ENCODE measurements at regions not wholly inside any gene's neighbourhood (a gene's known extent, or its start where the extent isn't known, plus 50 kb on each side); places are given as distances from the start of the nearest gene placed in this dataset.

- Histone ChIP-seq H3K27me3 (ENCODE audit: control insufficient read depth in 1 of 2, insufficient read depth in 2 of 2, low read length in 2 of 2) (no peaks in the 10 kb centered on the region), H3K9me3 (ENCODE audit: control insufficient read depth in 2 of 2, insufficient read depth in 1 of 2, low read depth in 1 of 2, low read length in 1 of 2) (peaks cover 0 to 2% of the 10 kb centered on the region in 2 donors), H3K4me3 (ENCODE audit: low read depth in 1 of 2, low read length in 2 of 2) (no peak overlapping the region), H3K36me3 (ENCODE audit: control insufficient read depth in 2 of 2, insufficient read depth in 2 of 2, low read length in 1 of 2) (no peaks in the 10 kb centered on the region), H3K27ac (ENCODE audit: low read depth in 2 of 2, low read length in 1 of 2) (no peak overlapping the region), H3K4me1 (ENCODE audit: control insufficient read depth in 2 of 2, insufficient read depth in 2 of 2, low read length in 1 of 2) (peaks cover under 1 to 2% of the 10 kb centered on the region in 2 donors)
- WGBS, 2 donors = 65 to 76% methylated on average over 4 of the region's 4 CpGs
Measured at GRCh38 chr13:34411894-34412293, 530.2 kb upstream of the NBEA start.

DNA sequence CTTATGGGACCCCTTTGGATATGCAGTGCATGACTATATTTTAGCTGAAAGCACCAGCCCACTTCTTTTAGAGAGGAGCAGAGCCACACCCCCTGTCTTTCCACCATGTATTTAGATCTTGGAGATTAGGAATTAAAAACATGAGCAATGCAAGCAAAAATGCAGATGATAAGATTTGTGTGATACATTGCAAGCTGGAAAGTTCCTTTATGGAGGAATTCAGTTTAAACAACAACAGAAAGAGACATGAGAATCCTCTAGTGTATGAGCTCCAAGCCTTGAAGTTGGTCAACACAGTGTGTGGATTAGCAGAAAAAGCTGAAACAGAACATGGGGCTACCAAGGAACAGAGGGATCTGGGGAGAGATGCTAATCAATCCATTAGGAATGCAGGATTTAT is 529.8 kb upstream of the NBEA start:
- no peak overlapping the region for H3K27ac ChIP-seq (ENCODE audit: low read depth in 2 of 2, low read length in 1 of 2)
- no peaks in the 10 kb centered on the region for H3K27me3 ChIP-seq (ENCODE audit: control insufficient read depth in 1 of 2, insufficient read depth in 2 of 2, low read length in 2 of 2)
- peaks cover 0 to 2% of the 10 kb centered on the region in 2 donors for H3K9me3 ChIP-seq (ENCODE audit: control insufficient read depth in 2 of 2, insufficient read depth in 1 of 2, low read depth in 1 of 2, low read length in 1 of 2)
- H3K36me3 ChIP-seq (ENCODE audit: control insufficient read depth in 2 of 2, insufficient read depth in 2 of 2, low read length in 1 of 2) = no peaks in the 10 kb centered on the region
- H3K4me3 ChIP-seq (ENCODE audit: low read depth in 1 of 2, low read length in 2 of 2) = no peak overlapping the region
- peaks cover 2% of the 10 kb centered on the region in 2 donors for H3K4me1 ChIP-seq (ENCODE audit: control insufficient read depth in 2 of 2, insufficient read depth in 2 of 2, low read length in 1 of 2)

GRCh38 chr13:34412817-34413375 is 529.2 kb upstream of the NBEA start:
- Histone ChIP-seq H3K27ac (ENCODE audit: low read depth in 2 of 2, low read length in 1 of 2) (no peak overlapping the region), H3K4me1 (ENCODE audit: control insufficient read depth in 2 of 2, insufficient read depth in 2 of 2, low read length in 1 of 2) (peaks cover 2% of the 10 kb centered on the region in 2 donors)

DNA sequence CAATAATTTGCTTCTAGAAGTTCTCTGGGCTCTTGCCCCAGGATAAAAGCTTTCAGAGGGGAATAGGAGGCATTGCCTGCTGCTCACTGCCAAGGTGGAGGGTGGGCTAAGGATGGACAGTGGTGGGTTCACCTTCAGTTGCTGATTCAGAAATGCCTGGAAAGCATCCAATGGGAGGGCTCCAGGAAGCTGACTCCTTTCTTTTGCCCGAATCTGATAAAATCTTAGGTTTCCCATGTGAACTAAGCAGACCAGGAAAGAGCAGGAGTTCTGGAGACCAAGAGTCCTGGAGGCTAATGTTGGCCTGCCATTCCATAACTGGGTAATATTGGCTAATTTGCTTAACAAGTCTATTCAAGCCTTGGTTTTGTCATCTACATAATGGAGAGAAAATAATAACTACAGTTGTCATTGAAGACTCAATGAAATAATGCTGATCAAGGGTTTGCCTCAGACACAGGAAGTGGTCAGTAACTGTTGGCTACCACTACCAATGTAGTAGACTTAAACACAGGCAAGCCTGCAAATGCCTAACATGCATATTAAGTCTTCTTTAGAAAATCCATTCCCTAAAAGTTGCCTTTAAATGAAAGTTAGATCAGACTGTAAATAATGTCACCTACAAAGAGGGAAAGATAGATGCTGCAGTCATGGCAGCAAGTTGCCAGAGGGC is 528.4 kb upstream of the NBEA start:
- no peaks in the 10 kb centered on the region for H3K27me3 ChIP-seq (ENCODE audit: control insufficient read depth in 1 of 2, insufficient read depth in 2 of 2, low read length in 2 of 2)
- H3K9me3 ChIP-seq (ENCODE audit: control insufficient read depth in 2 of 2, insufficient read depth in 1 of 2, low read depth in 1 of 2, low read length in 1 of 2) = no peaks in the 10 kb centered on the region
- H3K4me3 ChIP-seq (ENCODE audit: low read depth in 1 of 2, low read length in 2 of 2) = no peak overlapping the region
- H3K36me3 ChIP-seq (ENCODE audit: control insufficient read depth in 2 of 2, insufficient read depth in 2 of 2, low read length in 1 of 2) = no peaks in the 10 kb centered on the region
- 68 to 81% methylated on average over 1 of the region's 1 CpG for WGBS, 2 donors
- H3K4me1 ChIP-seq (ENCODE audit: control insufficient read depth in 2 of 2, insufficient read depth in 2 of 2, low read length in 1 of 2) = peaks cover 2% of the 10 kb centered on the region in 2 donors
- H3K27ac ChIP-seq (ENCODE audit: low read depth in 2 of 2, low read length in 1 of 2) = no peak overlapping the region

More at GRCh38 chr13:34412817-34413375, 529.2 kb upstream of the NBEA start:
- Histone ChIP-seq H3K9me3 (ENCODE audit: control insufficient read depth in 2 of 2, insufficient read depth in 1 of 2, low read depth in 1 of 2, low read length in 1 of 2) (no peaks in the 10 kb centered on the region), H3K4me3 (ENCODE audit: low read depth in 1 of 2, low read length in 2 of 2) (no peak overlapping the region), H3K27me3 (ENCODE audit: control insufficient read depth in 1 of 2, insufficient read depth in 2 of 2, low read length in 2 of 2) (no peaks in the 10 kb centered on the region), H3K36me3 (ENCODE audit: control insufficient read depth in 2 of 2, insufficient read depth in 2 of 2, low read length in 1 of 2) (no peaks in the 10 kb centered on the region)
- WGBS, 2 donors = 69 to 77% methylated on average over 2 of the region's 2 CpGs

DNA sequence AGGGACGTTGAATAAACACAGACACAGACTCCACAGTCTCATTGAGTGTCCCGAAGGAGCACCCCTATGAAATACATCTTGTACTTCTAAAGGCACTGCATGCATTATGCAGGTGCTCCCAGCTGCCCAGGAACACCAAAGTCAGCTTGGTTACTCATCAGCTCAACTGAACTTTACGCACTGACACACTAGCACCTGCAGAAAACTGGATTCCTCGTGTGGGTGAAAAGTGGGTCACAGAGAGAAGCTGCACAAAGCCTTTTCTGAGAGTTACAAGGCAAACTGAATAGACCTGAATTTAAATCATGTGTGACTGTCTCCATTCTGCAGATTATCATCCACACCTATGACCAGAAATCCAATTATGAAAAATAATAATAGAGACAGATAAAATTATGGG is 527.5 kb upstream of the NBEA start:
- H3K9me3 ChIP-seq (ENCODE audit: control insufficient read depth in 2 of 2, insufficient read depth in 1 of 2, low read depth in 1 of 2, low read length in 1 of 2) = no peaks in the 10 kb centered on the region
- no peaks in the 10 kb centered on the region for H3K36me3 ChIP-seq (ENCODE audit: control insufficient read depth in 2 of 2, insufficient read depth in 2 of 2, low read length in 1 of 2)
- 85% methylated on average over 4 of the region's 4 CpGs for WGBS, 2 donors
- H3K4me3 ChIP-seq (ENCODE audit: low read depth in 1 of 2, low read length in 2 of 2) = no peak overlapping the region
- H3K27ac ChIP-seq (ENCODE audit: low read depth in 2 of 2, low read length in 1 of 2) = no peak overlapping the region
- H3K4me1 ChIP-seq (ENCODE audit: control insufficient read depth in 2 of 2, insufficient read depth in 2 of 2, low read length in 1 of 2) = peaks cover 2 to 5% of the 10 kb centered on the region in 2 donors
- H3K27me3 ChIP-seq (ENCODE audit: control insufficient read depth in 1 of 2, insufficient read depth in 2 of 2, low read length in 2 of 2) = no peaks in the 10 kb centered on the region

GRCh38 chr13:34416971-34417380 is 525.1 kb upstream of the NBEA start:
- Histone ChIP-seq H3K27me3 (ENCODE audit: control insufficient read depth in 1 of 2, insufficient read depth in 2 of 2, low read length in 2 of 2) (no peaks in the 10 kb centered on the region), H3K9me3 (ENCODE audit: control insufficient read depth in 2 of 2, insufficient read depth in 1 of 2, low read depth in 1 of 2, low read length in 1 of 2) (no peaks in the 10 kb centered on the region), H3K36me3 (ENCODE audit: control insufficient read depth in 2 of 2, insufficient read depth in 2 of 2, low read length in 1 of 2) (no peaks in the 10 kb centered on the region), H3K4me3 (ENCODE audit: low read depth in 1 of 2, low read length in 2 of 2) (no peak overlapping the region), H3K27ac (ENCODE audit: low read depth in 2 of 2, low read length in 1 of 2) (no peak overlapping the region), H3K4me1 (ENCODE audit: control insufficient read depth in 2 of 2, insufficient read depth in 2 of 2, low read length in 1 of 2) (peaks cover 2 to 5% of the 10 kb centered on the region in 2 donors)
- WGBS, 2 donors = 41 to 44% methylated on average over 5 of the region's 5 CpGs

- Histone ChIP-seq H3K27me3 (ENCODE audit: control insufficient read depth in 1 of 2, insufficient read depth in 2 of 2, low read length in 2 of 2) (no peaks in the 10 kb centered on the region), H3K27ac (ENCODE audit: low read depth in 2 of 2, low read length in 1 of 2) (no peak overlapping the region), H3K36me3 (ENCODE audit: control insufficient read depth in 2 of 2, insufficient read depth in 2 of 2, low read length in 1 of 2) (no peaks in the 10 kb centered on the region), H3K9me3 (ENCODE audit: control insufficient read depth in 2 of 2, insufficient read depth in 1 of 2, low read depth in 1 of 2, low read length in 1 of 2) (no peaks in the 10 kb centered on the region), H3K4me3 (ENCODE audit: low read depth in 1 of 2, low read length in 2 of 2) (no peak overlapping the region), H3K4me1 (ENCODE audit: control insufficient read depth in 2 of 2, insufficient read depth in 2 of 2, low read length in 1 of 2) (peaks cover 2 to 5% of the 10 kb centered on the region in 2 donors)
- WGBS, 2 donors = 89 to 90% methylated on average over 4 of the region's 4 CpGs
Measured at GRCh38 chr13:34417896-34418295, 524.2 kb upstream of the NBEA start.

- whole genome bisulfite sequencing, 2 donors = 51 to 58% methylated on average over 5 of the region's 5 CpGs
- H3K4me3 ChIP-seq (ENCODE audit: low read depth in 1 of 2, low read length in 2 of 2) = no peak overlapping the region
Measured at GRCh38 chr13:34419025-34419424, 523.0 kb upstream of the NBEA start.

GRCh38 chr13:34419755-34420154 is 522.3 kb upstream of the NBEA start:
- Histone ChIP-seq H3K27ac (ENCODE audit: low read depth in 2 of 2, low read length in 1 of 2) (no peak overlapping the region), H3K9me3 (ENCODE audit: control insufficient read depth in 2 of 2, insufficient read depth in 1 of 2, low read depth in 1 of 2, low read length in 1 of 2) (no peaks in the 10 kb centered on the region), H3K36me3 (ENCODE audit: control insufficient read depth in 2 of 2, insufficient read depth in 2 of 2, low read length in 1 of 2) (no peaks in the 10 kb centered on the region), H3K4me1 (ENCODE audit: control insufficient read depth in 2 of 2, insufficient read depth in 2 of 2, low read length in 1 of 2) (peaks cover 0 to 5% of the 10 kb centered on the region in 2 donors), H3K4me3 (ENCODE audit: low read depth in 1 of 2, low read length in 2 of 2) (no peak overlapping the region), H3K27me3 (ENCODE audit: control insufficient read depth in 1 of 2, insufficient read depth in 2 of 2, low read length in 2 of 2) (no peaks in the 10 kb centered on the region)
- WGBS, 2 donors = 75 to 81% methylated on average over 6 of the region's 6 CpGs

More at GRCh38 chr13:34419025-34419424, 523.0 kb upstream of the NBEA start:
- H3K36me3 ChIP-seq (ENCODE audit: control insufficient read depth in 2 of 2, insufficient read depth in 2 of 2, low read length in 1 of 2) = no peaks in the 10 kb centered on the region
- no peaks in the 10 kb centered on the region for H3K27me3 ChIP-seq (ENCODE audit: control insufficient read depth in 1 of 2, insufficient read depth in 2 of 2, low read length in 2 of 2)
- H3K4me1 ChIP-seq (ENCODE audit: control insufficient read depth in 2 of 2, insufficient read depth in 2 of 2, low read length in 1 of 2) = peaks cover 0 to 5% of the 10 kb centered on the region in 2 donors
- H3K9me3 ChIP-seq (ENCODE audit: control insufficient read depth in 2 of 2, insufficient read depth in 1 of 2, low read depth in 1 of 2, low read length in 1 of 2) = no peaks in the 10 kb centered on the region
- H3K27ac ChIP-seq (ENCODE audit: low read depth in 2 of 2, low read length in 1 of 2) = no peak overlapping the region
